HEK293 (cell line): ENCODE measurements at regions not wholly inside any gene's neighbourhood (a gene's known extent, or its start where the extent isn't known, plus 50 kb on each side); places are given as distances from the start of the nearest gene placed in this dataset.

ENCODE experiments used
- CTCF ChIA-PET: fragments of 350-600 bp; formaldehyde crosslinking; extraction: SDS; loops from one replicate; lab custom pipeline; 2021; ENCODE audit warnings: antibody characterized with exemption; lab: Yijun Ruan, JAX
- POLR2A ChIA-PET: fragments of 300-600 bp; formaldehyde crosslinking; extraction: SDS; loops from one replicate; lab custom pipeline; 2020; ENCODE audit warnings: antibody characterized with exemption, inconsistent platforms; lab: Yijun Ruan, JAX
- H3K27ac ChIP-seq: fragments of 200-500 bp; sonication (Bioruptor generic); 2 replicates; pipeline ENCODE4 v1.5.1; 2014; ENCODE audit warnings: low read depth, low read length, control low read depth, inconsistent platforms; ENCODE audit errors: extremely low read depth
- H3K36me3 ChIP-seq, 2 experiments: fragments of 200-500 bp in 1 of 2; sonication (Bioruptor generic) in 1 of 2; 1 replicate in 1 of 2; 2 replicates in 1 of 2; pipeline ENCODE4 v1.5.1; 2014 to 2017; ENCODE audit warnings: inconsistent platforms in 2 of 2, low read length in 2 of 2; ENCODE audit not compliant: control insufficient read depth in 2 of 2, insufficient read depth in 1 of 2
- H3K4me1 ChIP-seq: fragments of 200-500 bp; sonication (Bioruptor generic); 2 replicates; pipeline ENCODE4 v1.5.1; 2014; ENCODE audit warnings: mild to moderate bottlenecking, low read length, inconsistent platforms; ENCODE audit not compliant: control insufficient read depth, insufficient read depth
- H3K4me3 ChIP-seq: 2 replicates; pipeline ENCODE4 v1.5.1; 2011; ENCODE audit warnings: low read depth, mild to moderate bottlenecking, control low read depth, low read length, moderate library complexity
- H3K9me3 ChIP-seq: fragments of 200-500 bp; sonication (Bioruptor generic); 2 replicates; pipeline ENCODE4 v1.5.1; 2014; ENCODE audit warnings: low read depth, low read length, inconsistent platforms; ENCODE audit not compliant: control insufficient read depth, insufficient read depth
- KLF10 ChIP-seq: fragments of 450-650 bp; IDR thresholded peaks from 2 replicates; pipeline ENCODE4 v1.5.1; 2018; ENCODE audit warnings: missing biosample characterization, mild to moderate bottlenecking, missing genetic modification characterization
- KLF8 ChIP-seq: fragments of 450-650 bp; formaldehyde crosslinking; IDR thresholded peaks from 2 replicates; pipeline ENCODE4 v1.5.1; 2016; ENCODE audit warnings: missing biosample characterization, missing genetic modification characterization
- WT1 ChIP-seq: fragments of 450-650 bp; formaldehyde crosslinking; IDR thresholded peaks from 2 replicates; pipeline ENCODE4 v1.5.1; 2016; ENCODE audit warnings: missing biosample characterization, missing genetic modification characterization
- ZNF146 ChIP-seq: fragments of 450-650 bp; formaldehyde crosslinking; IDR thresholded peaks from 2 replicates; pipeline ENCODE4 v1.5.1; 2016; ENCODE audit warnings: missing biosample characterization, missing genetic modification characterization
- ZNF184 ChIP-seq: fragments of 450-650 bp; IDR thresholded peaks from 2 replicates; pipeline ENCODE4 v1.5.1; 2018; ENCODE audit warnings: missing biosample characterization, mild to moderate bottlenecking, missing genetic modification characterization
- ZNF391 ChIP-seq: fragments of 450-650 bp; formaldehyde crosslinking; IDR thresholded peaks from 2 replicates; pipeline ENCODE4 v1.5.1; 2016; ENCODE audit warnings: low read depth, missing biosample characterization, missing genetic modification characterization, borderline replicate concordance
- ZNF416 ChIP-seq: fragments of 450-650 bp; formaldehyde crosslinking; IDR thresholded peaks from 2 replicates; pipeline ENCODE4 v1.5.1; 2016; ENCODE audit warnings: missing biosample characterization, missing genetic modification characterization
- ZNF423 ChIP-seq: fragments of 450-650 bp; formaldehyde crosslinking; IDR thresholded peaks from 2 replicates; pipeline ENCODE4 v1.5.1; 2016; ENCODE audit warnings: missing biosample characterization, missing genetic modification characterization
- ZNF510 ChIP-seq: fragments of 450-650 bp; formaldehyde crosslinking; IDR thresholded peaks from 2 replicates; pipeline ENCODE4 v1.5.1; 2018; ENCODE audit warnings: mild to moderate bottlenecking, missing genetic modification characterization, missing biosample characterization; ENCODE audit not compliant: insufficient replicate concordance
- ZNF521 ChIP-seq: fragments of 450-650 bp; formaldehyde crosslinking; IDR thresholded peaks from 2 replicates; pipeline ENCODE4 v1.5.1; 2017; ENCODE audit warnings: missing biosample characterization, mild to moderate bottlenecking, missing genetic modification characterization
- ZNF548 ChIP-seq: fragments of 450-650 bp; formaldehyde crosslinking; IDR thresholded peaks from 2 replicates; pipeline ENCODE4 v1.5.1; 2016; ENCODE audit warnings: missing biosample characterization, missing genetic modification characterization
- ZNF549 ChIP-seq: fragments of 450-650 bp; IDR thresholded peaks from 2 replicates; pipeline ENCODE4 v1.5.1; 2018; ENCODE audit warnings: missing biosample characterization, missing genetic modification characterization, mild to moderate bottlenecking, inconsistent platforms, moderate library complexity
- ZNF621 ChIP-seq: fragments of 450-650 bp; formaldehyde crosslinking; IDR thresholded peaks from 2 replicates; pipeline ENCODE4 v1.5.1; 2017; ENCODE audit warnings: missing biosample characterization, missing genetic modification characterization
- ZNF624 ChIP-seq: fragments of 450-650 bp; formaldehyde crosslinking; IDR thresholded peaks from 2 replicates; pipeline ENCODE4 v1.5.1; 2017; ENCODE audit warnings: missing biosample characterization, missing genetic modification characterization
- ZNF843 ChIP-seq: fragments of 450-650 bp; formaldehyde crosslinking; IDR thresholded peaks from 2 replicates; pipeline ENCODE4 v1.5.1; 2016; ENCODE audit warnings: missing biosample characterization, missing genetic modification characterization
- TF ChIP-seq, protein P1 (sequence below): fragments of 450-650 bp; formaldehyde crosslinking; IDR thresholded peaks from 2 replicates; pipeline ENCODE4 v1.5.1; 2016; ENCODE audit warnings: missing biosample characterization, missing genetic modification characterization
- TF ChIP-seq, protein P2 (sequence below): fragments of 450-650 bp; formaldehyde crosslinking; IDR thresholded peaks from 2 replicates; pipeline ENCODE4 v1.5.1; 2016; ENCODE audit warnings: missing biosample characterization, missing genetic modification characterization
- TF ChIP-seq, protein P3 (sequence below): fragments of 450-650 bp; formaldehyde crosslinking; IDR thresholded peaks from 2 replicates; pipeline ENCODE4 v1.5.1; 2017; ENCODE audit warnings: missing biosample characterization, missing genetic modification characterization
- TF ChIP-seq, protein P4 (sequence below): fragments of 450-650 bp; formaldehyde crosslinking; IDR thresholded peaks from 2 replicates; pipeline ENCODE4 v1.5.1; 2016; ENCODE audit warnings: missing biosample characterization, missing genetic modification characterization

DNA sequence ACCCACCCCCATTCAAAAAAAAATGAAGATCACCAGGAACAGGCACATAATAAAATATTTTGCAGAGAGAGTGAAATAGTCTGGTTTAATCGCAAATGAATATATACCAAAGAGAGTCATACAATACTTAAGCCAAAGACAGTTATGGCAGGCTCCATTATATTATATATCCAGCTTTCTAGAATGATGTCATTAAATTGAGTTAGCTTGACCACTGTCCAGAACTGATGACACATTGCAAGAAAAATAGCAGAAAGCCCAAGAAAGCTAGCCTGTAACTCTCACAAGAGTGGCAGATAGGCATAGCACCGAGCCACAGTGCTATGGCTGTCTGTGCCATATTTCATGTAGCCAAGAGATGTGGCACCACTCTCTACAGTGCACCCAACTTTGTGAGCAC lies 231.9 kb upstream of the SEMA6D start:
- TF ChIP-seq KLF10 (tag by site-specific recombination), result no peak
- TF ChIP-seq, protein P1, sequence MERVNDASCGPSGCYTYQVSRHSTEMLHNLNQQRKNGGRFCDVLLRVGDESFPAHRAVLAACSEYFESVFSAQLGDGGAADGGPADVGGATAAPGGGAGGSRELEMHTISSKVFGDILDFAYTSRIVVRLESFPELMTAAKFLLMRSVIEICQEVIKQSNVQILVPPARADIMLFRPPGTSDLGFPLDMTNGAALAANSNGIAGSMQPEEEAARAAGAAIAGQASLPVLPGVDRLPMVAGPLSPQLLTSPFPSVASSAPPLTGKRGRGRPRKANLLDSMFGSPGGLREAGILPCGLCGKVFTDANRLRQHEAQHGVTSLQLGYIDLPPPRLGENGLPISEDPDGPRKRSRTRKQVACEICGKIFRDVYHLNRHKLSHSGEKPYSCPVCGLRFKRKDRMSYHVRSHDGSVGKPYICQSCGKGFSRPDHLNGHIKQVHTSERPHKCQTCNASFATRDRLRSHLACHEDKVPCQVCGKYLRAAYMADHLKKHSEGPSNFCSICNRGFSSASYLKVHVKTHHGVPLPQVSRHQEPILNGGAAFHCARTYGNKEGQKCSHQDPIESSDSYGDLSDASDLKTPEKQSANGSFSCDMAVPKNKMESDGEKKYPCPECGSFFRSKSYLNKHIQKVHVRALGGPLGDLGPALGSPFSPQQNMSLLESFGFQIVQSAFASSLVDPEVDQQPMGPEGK (tag by site-specific recombination), result no peak
- TF ChIP-seq ZNF416 (tag by site-specific recombination), result no peak
- TF ChIP-seq ZNF510, result no peak
- TF ChIP-seq ZNF423 (tag by site-specific recombination), result no peak
- no peak for TF ChIP-seq WT1 (tag by site-specific recombination)
- TF ChIP-seq KLF8, result no peak
- TF ChIP-seq ZNF843 (tag by site-specific recombination), result no peak
- TF ChIP-seq, protein P2, sequence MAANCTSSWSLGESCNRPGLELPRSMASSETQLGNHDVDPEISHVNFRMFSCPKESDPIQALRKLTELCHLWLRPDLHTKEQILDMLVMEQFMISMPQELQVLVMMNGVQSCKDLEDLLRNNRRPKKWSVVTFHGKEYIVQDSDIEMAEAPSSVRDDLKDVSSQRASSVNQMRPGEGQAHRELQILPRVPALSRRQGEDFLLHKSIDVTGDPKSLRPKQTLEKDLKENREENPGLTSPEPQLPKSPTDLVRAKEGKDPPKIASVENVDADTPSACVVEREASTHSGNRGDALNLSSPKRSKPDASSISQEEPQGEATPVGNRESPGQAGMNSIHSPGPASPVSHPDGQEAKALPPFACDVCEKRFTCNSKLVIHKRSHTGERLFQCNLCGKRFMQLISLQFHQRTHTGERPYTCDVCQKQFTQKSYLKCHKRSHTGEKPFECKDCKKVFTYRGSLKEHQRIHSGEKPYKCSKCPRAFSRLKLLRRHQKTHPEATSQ, result no peak
- no peak for TF ChIP-seq ZNF548
- no peak for TF ChIP-seq ZNF549
- POLR2A ChIA-PET, result no interaction called here
- H3K9me3 ChIP-seq, result no peaks in the 10 kb centered on the region
- CTCF ChIA-PET, result no interaction called here
- H3K27ac ChIP-seq, result no peak overlapping the region
- H3K36me3 ChIP-seq, result no peaks in the 10 kb centered on the region
- no peaks in the 10 kb centered on the region for H3K4me1 ChIP-seq
- no peak overlapping the region for H3K4me3 ChIP-seq

DNA sequence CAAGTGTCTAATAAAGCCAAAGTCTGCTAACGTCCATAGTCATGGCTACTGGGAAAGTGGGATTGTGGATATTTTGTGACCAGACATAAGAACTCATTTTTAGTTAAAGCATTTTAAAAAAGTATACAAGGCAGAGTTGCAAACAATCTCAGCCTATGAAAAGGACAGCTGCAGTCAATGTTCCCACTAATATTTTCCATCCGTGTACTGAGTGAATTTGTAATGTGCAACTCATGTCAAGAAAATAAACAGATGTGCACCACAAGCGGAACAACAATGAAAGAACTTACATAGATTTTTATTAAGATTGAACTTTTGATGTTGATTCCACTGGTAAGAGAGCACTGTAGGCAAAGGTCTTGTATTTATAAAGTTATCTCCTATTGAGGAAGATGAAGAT lies 231.3 kb upstream of the SEMA6D start:
- CTCF ChIA-PET, result no interaction called here
- POLR2A ChIA-PET, result no interaction called here

More for the DNA sequence above, 231.3 kb upstream of the SEMA6D start:
- Histone ChIP-seq H3K4me3 (no peak overlapping the region), H3K9me3 (no peaks in the 10 kb centered on the region), H3K4me1 (no peaks in the 10 kb centered on the region), H3K36me3 (no peaks in the 10 kb centered on the region)
- no peak for TF ChIP-seq ZNF621 (tag by site-specific recombination)
- TF ChIP-seq, protein P3, sequence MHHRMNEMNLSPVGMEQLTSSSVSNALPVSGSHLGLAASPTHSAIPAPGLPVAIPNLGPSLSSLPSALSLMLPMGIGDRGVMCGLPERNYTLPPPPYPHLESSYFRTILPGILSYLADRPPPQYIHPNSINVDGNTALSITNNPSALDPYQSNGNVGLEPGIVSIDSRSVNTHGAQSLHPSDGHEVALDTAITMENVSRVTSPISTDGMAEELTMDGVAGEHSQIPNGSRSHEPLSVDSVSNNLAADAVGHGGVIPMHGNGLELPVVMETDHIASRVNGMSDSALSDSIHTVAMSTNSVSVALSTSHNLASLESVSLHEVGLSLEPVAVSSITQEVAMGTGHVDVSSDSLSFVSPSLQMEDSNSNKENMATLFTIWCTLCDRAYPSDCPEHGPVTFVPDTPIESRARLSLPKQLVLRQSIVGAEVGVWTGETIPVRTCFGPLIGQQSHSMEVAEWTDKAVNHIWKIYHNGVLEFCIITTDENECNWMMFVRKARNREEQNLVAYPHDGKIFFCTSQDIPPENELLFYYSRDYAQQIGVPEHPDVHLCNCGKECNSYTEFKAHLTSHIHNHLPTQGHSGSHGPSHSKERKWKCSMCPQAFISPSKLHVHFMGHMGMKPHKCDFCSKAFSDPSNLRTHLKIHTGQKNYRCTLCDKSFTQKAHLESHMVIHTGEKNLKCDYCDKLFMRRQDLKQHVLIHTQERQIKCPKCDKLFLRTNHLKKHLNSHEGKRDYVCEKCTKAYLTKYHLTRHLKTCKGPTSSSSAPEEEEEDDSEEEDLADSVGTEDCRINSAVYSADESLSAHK (tag by site-specific recombination), result no peak
- TF ChIP-seq ZNF184 (tag by site-specific recombination), result no peak
- no peak for TF ChIP-seq ZNF624 (tag by site-specific recombination)
- TF ChIP-seq, protein P4, sequence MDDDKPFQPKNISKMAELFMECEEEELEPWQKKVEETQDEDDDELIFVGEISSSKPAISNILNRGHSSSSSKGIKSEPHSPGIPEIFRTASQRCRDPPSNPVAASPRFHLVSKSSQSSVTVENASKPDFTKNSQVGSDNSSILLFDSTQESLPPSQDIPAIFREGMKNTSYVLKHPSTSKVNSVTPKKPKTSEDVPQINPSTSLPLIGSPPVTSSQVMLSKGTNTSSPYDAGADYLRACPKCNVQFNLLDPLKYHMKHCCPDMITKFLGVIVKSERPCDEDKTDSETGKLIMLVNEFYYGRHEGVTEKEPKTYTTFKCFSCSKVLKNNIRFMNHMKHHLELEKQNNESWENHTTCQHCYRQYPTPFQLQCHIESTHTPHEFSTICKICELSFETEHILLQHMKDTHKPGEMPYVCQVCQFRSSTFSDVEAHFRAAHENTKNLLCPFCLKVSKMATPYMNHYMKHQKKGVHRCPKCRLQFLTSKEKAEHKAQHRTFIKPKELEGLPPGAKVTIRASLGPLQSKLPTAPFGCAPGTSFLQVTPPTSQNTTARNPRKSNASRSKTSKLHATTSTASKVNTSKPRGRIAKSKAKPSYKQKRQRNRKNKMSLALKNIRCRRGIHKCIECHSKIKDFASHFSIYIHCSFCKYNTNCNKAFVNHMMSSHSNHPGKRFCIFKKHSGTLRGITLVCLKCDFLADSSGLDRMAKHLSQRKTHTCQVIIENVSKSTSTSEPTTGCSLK (tag by site-specific recombination), result no peak
- TF ChIP-seq ZNF521 (tag by site-specific recombination), result no peak
- no peak for TF ChIP-seq ZNF146 (tag by site-specific recombination)
- no peak for TF ChIP-seq ZNF391
- TF ChIP-seq, all 188 proteins: peak for 0
- H3K27ac ChIP-seq, result no peak overlapping the region
